SU-DHL-6 (cell line): ENCODE measurements at regions not wholly inside any gene's neighbourhood (a gene's known extent, or its start where the extent isn't known, plus 50 kb on each side); places are given as distances from the start of the nearest gene placed in this dataset.

Source experiments
- CTCF ChIP-seq: fragments of 200-600 bp; sonication (generic); IDR thresholded peaks from one replicate; pipeline ENCODE4 v1.5.1; 2017; ENCODE audit warnings: antibody characterized with exemption, mild to moderate bottlenecking, low read length, moderate library complexity; ENCODE audit not compliant: insufficient read depth, poor library complexity, severe bottlenecking
- EZH2phosphoT487 ChIP-seq: fragments of 200-600 bp; sonication (generic), shearing (Covaris generic); conservative IDR thresholded peaks from 2 replicates; pipeline ENCODE4 v1.6.1; 2018; ENCODE audit warnings: mild to moderate bottlenecking, antibody characterized with exemption, low read length, moderate library complexity, mixed read lengths

GRCh38 chr1:30650968-30651320 is 72.4 kb downstream of the MATN1 start:
- TF ChIP-seq CTCF (no peak), EZH2phosphoT487 (no peak)
